HG03175 (cell line): ENCODE measurements at regions not wholly inside any gene's neighbourhood (a gene's known extent, or its start where the extent isn't known, plus 50 kb on each side); places are given as distances from the start of the nearest gene placed in this dataset.

Experiments
- ATAC-seq: cut with Tn5 transposase; IDR thresholded peaks from one replicate; pipeline ENCODE4 v1.9.1; 2021; ENCODE audit warnings: mild to moderate bottlenecking, moderate library complexity; ENCODE audit not compliant: unreplicated experiment

GRCh38 chr16:63230421-63231040 lies 1194.3 kb upstream of the CDH8 start:
- ATAC-seq = no peak

GRCh38 chr16:63228259-63228658 lies 1192.0 kb upstream of the CDH8 start:
- no peak for ATAC-seq

DNA sequence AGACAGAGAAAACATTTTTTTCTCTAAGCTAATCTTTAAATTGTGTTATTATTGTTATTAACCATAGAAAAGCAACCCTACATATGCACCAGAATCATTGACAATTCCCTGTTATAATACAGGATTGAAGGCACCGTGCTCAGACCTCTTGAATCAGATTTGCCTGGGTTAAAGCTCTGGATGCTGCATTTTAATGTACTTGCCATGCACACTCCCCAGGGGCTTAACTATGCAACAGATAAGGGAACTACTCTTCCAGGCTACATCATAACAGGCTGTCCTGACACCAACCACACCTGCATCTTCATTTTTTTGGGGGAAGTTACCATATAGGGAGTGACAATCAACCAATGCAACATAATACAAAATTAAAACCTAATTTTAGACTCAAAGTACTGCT lies 1187.6 kb upstream of the CDH8 start:
- no peak for ATAC-seq

GRCh38 chr16:63216696-63217423 lies 1180.6 kb upstream of the CDH8 start:
- no peak for ATAC-seq

DNA sequence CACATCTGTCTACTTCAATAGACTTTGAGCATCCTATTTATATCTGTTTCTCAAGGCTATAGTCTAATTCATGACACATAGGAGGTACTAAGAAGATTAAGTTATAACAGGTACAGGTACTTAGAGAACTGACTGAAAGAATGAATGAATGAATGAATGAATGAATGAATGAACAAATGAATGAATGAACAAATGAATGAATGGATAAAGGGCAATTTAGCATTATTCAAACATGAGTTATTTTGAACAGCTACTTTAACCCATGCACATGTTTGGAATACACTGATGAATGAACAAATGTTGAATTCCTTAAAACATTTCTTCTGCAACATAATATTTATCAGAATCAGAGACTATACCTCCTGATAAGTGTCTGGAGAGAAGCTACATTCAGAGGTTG lies 1165.6 kb upstream of the CDH8 start:
- no peak for ATAC-seq

DNA sequence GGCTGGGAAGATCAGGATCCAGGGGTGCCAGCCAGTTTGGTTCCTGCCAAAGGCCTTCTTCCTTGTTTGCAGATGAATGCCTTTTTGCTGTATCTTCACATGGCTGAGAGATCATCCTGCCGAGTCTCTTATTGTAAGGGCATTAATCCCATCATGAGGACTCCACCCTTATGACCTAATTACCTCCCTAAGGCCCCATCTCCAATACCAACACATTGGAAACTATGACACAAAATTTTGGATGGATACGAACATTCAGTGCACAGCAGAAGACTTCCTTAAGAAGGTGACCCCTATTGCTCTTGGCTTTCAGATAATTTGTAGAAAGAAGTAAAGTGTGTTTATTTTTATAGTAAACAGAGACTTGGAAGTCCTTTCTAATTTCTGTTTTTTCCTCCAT lies 1164.7 kb upstream of the CDH8 start:
- no peak for ATAC-seq

DNA sequence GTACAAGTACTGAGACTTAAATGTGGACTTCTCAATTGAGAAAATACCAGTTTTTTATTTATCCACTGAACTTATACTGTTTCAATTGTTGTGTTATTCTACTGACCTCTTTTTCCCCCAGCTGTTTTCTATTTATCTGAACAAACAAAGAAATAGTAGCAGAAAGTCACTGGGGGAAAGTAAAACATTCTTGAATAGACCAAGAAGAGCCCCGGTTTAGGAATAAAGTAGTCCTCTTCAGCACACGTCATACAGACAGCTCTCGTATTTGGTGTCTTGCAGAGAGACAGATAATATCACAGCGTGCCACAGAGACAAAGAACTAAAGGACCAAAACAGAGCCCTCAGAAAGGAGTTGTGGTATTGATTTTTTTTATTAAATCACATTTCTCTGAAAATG lies 1159.1 kb upstream of the CDH8 start:
- ATAC-seq = no peak

DNA sequence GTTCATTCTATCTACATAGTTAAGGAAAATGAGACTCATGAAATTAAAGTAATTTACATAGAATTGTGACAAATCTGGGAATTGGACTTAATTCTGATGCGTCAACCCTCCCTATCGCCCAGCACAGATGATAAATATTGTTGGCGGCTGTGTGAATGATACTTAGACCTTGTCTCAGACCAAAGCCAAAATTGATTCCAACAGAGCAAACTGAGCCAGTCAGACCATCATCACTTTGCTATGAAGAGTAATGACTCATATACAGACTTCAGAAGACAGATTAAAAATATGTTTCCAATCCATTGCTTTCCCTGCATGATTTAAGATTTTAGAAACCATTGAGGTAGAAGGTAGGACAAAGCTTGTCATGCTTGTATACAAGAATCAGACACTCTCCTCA lies 1156.7 kb upstream of the CDH8 start:
- ATAC-seq = no peak

DNA sequence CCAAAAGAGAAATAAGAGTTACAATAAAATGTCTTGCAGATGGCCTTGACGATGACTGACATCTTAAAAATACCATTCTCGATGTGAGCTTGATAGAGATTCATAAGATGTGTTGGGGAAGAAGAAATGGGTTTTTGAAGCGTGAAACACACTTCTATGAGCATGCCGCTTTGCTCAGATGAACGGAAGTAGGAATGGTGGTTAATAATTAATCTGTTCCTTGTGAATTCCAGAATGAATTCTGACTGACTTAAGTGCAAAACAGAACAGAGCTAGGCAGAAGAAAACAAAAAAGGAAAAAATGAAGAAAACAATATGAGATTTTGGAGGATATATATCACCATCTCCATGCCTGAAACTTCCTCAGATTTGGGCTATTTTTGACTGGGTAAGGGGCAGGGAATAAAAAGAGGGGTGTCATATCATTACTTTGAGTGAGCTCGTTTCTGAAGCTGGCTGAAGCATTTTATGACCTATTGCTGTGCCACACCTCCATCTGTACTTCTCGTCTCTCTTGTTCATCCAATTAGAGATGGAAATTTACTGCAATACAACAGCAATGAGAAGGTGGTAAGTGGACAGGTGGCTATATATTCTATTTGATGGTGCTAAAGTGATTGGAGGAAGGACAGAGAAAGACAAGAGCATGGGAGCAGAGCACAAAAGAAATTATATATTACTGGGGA lies 1152.0 kb upstream of the CDH8 start:
- no peak for ATAC-seq

- ATAC-seq = no peak
Observed at GRCh38 chr16:63187638-63188037, 1151.4 kb upstream of the CDH8 start.

GRCh38 chr16:63185235-63185780 lies 1149.1 kb upstream of the CDH8 start:
- ATAC-seq = no peak

GRCh38 chr16:63183743-63184142 lies 1147.5 kb upstream of the CDH8 start:
- ATAC-seq = no peak

DNA sequence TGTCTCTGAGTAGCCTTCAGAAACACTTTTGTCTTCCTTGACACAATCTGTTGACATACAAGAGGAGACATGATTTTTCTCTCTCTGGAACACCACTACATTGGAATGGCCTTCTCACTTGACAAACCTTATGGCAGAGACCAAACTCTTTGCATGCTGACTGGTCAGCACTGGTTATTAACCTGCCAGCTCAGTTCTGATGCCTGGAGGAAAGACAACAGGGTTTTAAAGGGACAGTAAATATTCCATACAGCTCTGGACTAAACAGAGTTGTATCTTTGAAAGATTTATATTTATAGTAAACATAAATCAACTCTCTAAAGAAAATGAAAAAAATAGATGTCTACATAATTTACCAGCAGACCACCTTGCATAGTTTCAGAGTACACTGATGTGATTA lies 1139.1 kb upstream of the CDH8 start:
- ATAC-seq = no peak

GRCh38 chr16:63174801-63175200 lies 1138.6 kb upstream of the CDH8 start:
- ATAC-seq = no peak

GRCh38 chr16:63171545-63171944 lies 1135.3 kb upstream of the CDH8 start:
- no peak for ATAC-seq

DNA sequence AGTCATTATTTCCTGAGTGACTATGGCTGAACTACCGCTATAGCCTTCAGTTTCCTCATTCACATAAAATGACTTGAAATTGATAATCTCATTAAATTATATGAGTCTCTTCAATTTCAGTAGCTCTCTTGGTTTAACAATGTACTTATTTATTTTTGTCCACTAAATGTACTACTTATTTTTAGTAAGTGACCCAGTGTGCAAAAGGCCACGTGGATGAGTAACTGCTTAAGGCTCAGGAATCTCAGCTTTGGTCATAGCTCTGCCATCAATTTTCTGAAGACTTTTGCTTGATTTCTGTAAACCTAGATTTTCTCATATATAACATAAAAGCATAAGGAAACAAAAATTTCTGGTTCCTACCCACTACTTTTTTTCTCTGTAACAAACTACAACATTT lies 1132.9 kb upstream of the CDH8 start:
- no peak for ATAC-seq

GRCh38 chr16:63157818-63158217 lies 1121.6 kb upstream of the CDH8 start:
- ATAC-seq = no peak

DNA sequence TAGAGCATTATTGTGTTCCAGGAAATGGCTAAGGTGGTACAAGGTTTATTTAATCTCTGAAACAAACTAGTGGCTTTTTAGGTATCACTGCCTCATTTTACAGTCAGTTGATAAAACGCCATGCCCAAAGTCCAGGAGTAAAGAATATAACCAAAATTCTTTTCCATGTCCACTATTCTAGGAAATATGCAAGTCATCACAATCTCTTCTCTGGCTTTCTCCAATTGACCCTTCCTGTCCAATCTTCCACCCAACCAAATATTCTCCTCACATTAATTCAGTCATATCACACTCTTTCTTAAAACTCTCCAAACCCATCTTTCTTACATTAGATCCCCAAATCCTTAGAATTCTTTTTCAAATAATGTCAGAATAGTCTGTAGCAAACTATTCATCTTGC lies 1110.0 kb upstream of the CDH8 start:
- no peak for ATAC-seq

DNA sequence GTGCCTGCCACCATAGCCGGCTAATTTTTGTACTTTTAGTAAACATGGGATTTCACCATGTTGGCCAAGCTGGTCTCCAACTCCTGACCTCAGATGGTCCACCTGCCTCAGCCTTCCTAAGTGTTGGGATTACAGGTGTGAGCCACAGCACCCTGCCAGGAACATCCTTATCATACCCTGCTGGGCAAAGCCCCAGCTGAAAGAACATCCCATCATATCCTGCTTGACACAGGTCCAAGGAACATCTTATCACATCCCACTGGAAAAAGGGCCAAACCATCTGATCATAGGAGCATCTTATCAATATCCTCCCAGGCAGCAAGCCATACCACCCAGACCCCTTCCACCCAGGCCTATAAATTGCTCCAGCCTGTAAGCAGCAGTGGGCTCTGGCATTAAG lies 1109.2 kb upstream of the CDH8 start:
- ATAC-seq = no peak

DNA sequence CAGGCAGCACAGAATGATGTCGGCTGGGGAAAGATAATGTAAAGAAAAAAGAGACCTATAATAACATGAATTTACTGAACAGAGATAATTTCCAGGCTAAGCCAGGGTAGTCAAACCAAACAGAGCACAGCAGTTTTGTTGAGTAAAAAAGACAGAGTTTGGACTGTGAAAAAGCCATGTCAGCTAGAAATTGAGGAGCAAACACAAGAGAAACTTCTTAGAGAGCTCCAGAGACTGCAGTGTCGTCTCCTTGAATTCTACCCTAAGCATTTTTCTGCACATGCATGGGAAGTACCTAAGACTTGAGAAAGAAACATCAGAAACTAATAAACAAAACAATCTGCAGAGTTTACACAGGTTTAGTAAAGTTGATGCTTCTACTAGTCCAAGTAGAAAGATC lies 1098.8 kb upstream of the CDH8 start:
- ATAC-seq = no peak

DNA sequence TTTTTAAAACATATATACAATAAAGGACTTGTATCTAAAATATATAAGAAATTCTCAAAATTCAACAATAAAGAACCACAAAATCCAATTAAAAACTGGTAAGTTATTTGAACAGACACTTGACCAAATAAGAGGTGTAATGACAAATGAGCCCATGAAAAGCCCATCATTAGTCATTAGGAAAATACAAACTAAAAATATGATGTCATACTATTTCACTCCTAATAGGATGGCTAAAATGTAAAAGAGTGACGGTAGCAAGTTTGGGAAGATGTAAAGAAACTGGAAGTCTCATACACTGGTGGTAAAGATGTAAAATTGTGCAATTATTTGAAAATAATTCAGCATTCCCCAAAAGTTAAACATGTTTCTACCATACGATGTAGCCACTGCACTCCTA lies 1095.3 kb upstream of the CDH8 start:
- ATAC-seq = no peak

GRCh38 chr16:63130942-63131341 lies 1094.7 kb upstream of the CDH8 start:
- no peak for ATAC-seq
